H1 (cell line): ENCODE measurements at regions not wholly inside any gene's neighbourhood (a gene's known extent, or its start where the extent isn't known, plus 50 kb on each side); places are given as distances from the start of the nearest gene placed in this dataset.

Experiments
- CTCF ChIA-PET: fragments of 300-600 bp; sonication (Branson Sonifier 250); formaldehyde crosslinking; loops from one replicate; lab custom pipeline; 2021; ENCODE audit not compliant: partially characterized antibody; lab: Charles Lee
- POLR2A ChIA-PET: fragments of 300-600 bp; sonication (Branson Sonifier 250); formaldehyde crosslinking; loops from one replicate; lab custom pipeline; 2021; ENCODE audit warnings: inconsistent platforms; ENCODE audit not compliant: partially characterized antibody; lab: Charles Lee
- DNase-seq, 2 experiments: peaks; one replicate each; pipeline versions ENCODE4 v3.0.0 to v3.0.0-alpha.2; 2010 to 2022; ENCODE audit warnings: low spot score in 2 of 2, low read depth in 1 of 2, mixed read lengths in 1 of 2
- FAIRE-seq: peaks from 2 replicates; lab custom pipeline; 2011; peaks lifted over from hg19 to GRCh38; lab: Jason Lieb, UNC
- H2AFZ ChIP-seq: 2 replicates; pipeline ENCODE4 v1.8.1; 2012; ENCODE audit warnings: low read length, inconsistent platforms
- H2AK5ac ChIP-seq: 2 replicates; pipeline ENCODE4 v1.6.1; 2013; ENCODE audit warnings: low read depth, low read length
- H2BK120ac ChIP-seq: replicated peaks from 2 replicates; pipeline ENCODE3; 2013; ENCODE audit warnings: low read depth, low read length, inconsistent platforms
- H2BK12ac ChIP-seq: 2 replicates; pipeline ENCODE4 v1.6.1; 2013; ENCODE audit warnings: low read depth, low read length
- H2BK15ac ChIP-seq: 2 replicates; pipeline ENCODE4 v1.6.1; 2013; ENCODE audit warnings: low read length
- H2BK20ac ChIP-seq: 2 replicates; pipeline ENCODE4 v1.6.1; 2013; ENCODE audit warnings: low read length
- H2BK5ac ChIP-seq: 2 replicates; pipeline ENCODE4 v1.6.1; 2013; ENCODE audit warnings: low read depth, low read length
- H3K14ac ChIP-seq: 2 replicates; pipeline ENCODE4 v1.6.1; 2013; ENCODE audit warnings: inconsistent platforms; ENCODE audit not compliant: insufficient read length
- H3K18ac ChIP-seq: 2 replicates; pipeline ENCODE4 v1.6.1; 2013; ENCODE audit warnings: low read length; ENCODE audit errors: extremely low read depth
- H3K23ac ChIP-seq: 2 replicates; pipeline ENCODE4 v1.6.1; 2013; ENCODE audit warnings: inconsistent platforms; ENCODE audit not compliant: insufficient read length
- H3K23me2 ChIP-seq: 2 replicates; pipeline ENCODE4 v1.6.1; 2013; ENCODE audit warnings: low read depth, low read length
- H3K27ac ChIP-seq: 2 replicates; pipeline ENCODE4 v1.6.1; 2011; ENCODE audit warnings: low read depth, low read length, inconsistent platforms
- H3K27me3 ChIP-seq, 4 experiments: replicated peaks in 1 of 4; 1 replicate in 1 of 4; 2 replicates in 3 of 4; pipeline versions ENCODE4 v1.6.1 to v1.8.1; 2011 to 2013; ENCODE audit warnings: low read length in 3 of 4, mild to moderate bottlenecking in 3 of 4, inconsistent platforms in 2 of 4, mixed read lengths in 2 of 4, moderate library complexity in 1 of 4; ENCODE audit not compliant: control insufficient read depth in 3 of 4, insufficient read depth in 3 of 4; ENCODE audit errors: extremely low read depth in 1 of 4
- H3K36me3 ChIP-seq, 4 experiments: 2 replicates each; pipeline versions ENCODE4 v1.6.1 to v1.8.1; 2011 to 2013; ENCODE audit warnings: mild to moderate bottlenecking in 4 of 4, low read length in 3 of 4, moderate library complexity in 2 of 4, control low read depth in 1 of 4, inconsistent platforms in 1 of 4; ENCODE audit not compliant: insufficient read depth in 4 of 4, control insufficient read depth in 2 of 4
- H3K4ac ChIP-seq: replicated peaks from 2 replicates; pipeline ENCODE3; 2013; ENCODE audit warnings: low read length, low read depth, mixed read lengths, inconsistent platforms; ENCODE audit not compliant: insufficient read length
- H3K4me1 ChIP-seq, 4 experiments: replicated peaks in 1 of 4; 1 replicate in 1 of 4; 2 replicates in 3 of 4; pipeline versions ENCODE4 v1.6.1 to v1.8.1; 2011 to 2013; ENCODE audit warnings: low read length in 3 of 4, inconsistent platforms in 2 of 4, mixed read lengths in 1 of 4; ENCODE audit not compliant: insufficient read depth in 4 of 4, control insufficient read depth in 3 of 4
- H3K4me2 ChIP-seq, 2 experiments: 2 replicates each; pipeline versions ENCODE4 v1.6.1 to v1.8.1; 2011 to 2013; ENCODE audit warnings: low read depth in 2 of 2, low read length in 2 of 2, control low read depth in 1 of 2, inconsistent platforms in 1 of 2, mild to moderate bottlenecking in 1 of 2; ENCODE audit not compliant: insufficient read depth in 1 of 2
- H3K4me3 ChIP-seq, 4 experiments: fragments of 200-600, 300-600 bp in 1 of 4; sonication (generic), shearing (Covaris generic), sonication (Bioruptor Twin) in 1 of 4; 2 replicates each; pipeline versions ENCODE4 v1.5.1 to v1.8.1; 2011 to 2016; ENCODE audit warnings: low read length in 4 of 4, low read depth in 3 of 4, control low read depth in 2 of 4, inconsistent platforms in 2 of 4, mild to moderate bottlenecking in 2 of 4, mixed read lengths in 1 of 4, moderate library complexity in 1 of 4; ENCODE audit not compliant: insufficient read depth in 2 of 4; ENCODE audit errors: extremely low read depth in 1 of 4
- H3K56ac ChIP-seq: replicated peaks from 2 replicates; pipeline ENCODE3; 2013; ENCODE audit warnings: low read depth, mild to moderate bottlenecking, mixed read lengths, low read length, inconsistent platforms; ENCODE audit not compliant: insufficient read length
- H3K79me1 ChIP-seq: 2 replicates; pipeline ENCODE4 v1.6.1; 2013; ENCODE audit warnings: low read depth, low read length, control low read depth
- H3K79me2 ChIP-seq, 2 experiments: 2 replicates each; pipeline versions ENCODE4 v1.6.1 to v1.8.1; 2012 to 2013; ENCODE audit warnings: low read length in 2 of 2, mild to moderate bottlenecking in 2 of 2, inconsistent platforms in 1 of 2; ENCODE audit not compliant: insufficient read depth in 2 of 2, control insufficient read depth in 1 of 2
- H3K9ac ChIP-seq, 4 experiments: replicated peaks in 1 of 4; 1 replicate in 1 of 4; 2 replicates in 3 of 4; pipeline versions ENCODE4 v1.6.1 to v1.8.1; 2011 to 2013; ENCODE audit warnings: low read depth in 3 of 4, low read length in 3 of 4, control low read depth in 2 of 4, mild to moderate bottlenecking in 2 of 4, moderate library complexity in 2 of 4, inconsistent platforms in 1 of 4; ENCODE audit errors: extremely low read depth in 1 of 4
- H3K9me3 ChIP-seq, 2 experiments: 2 replicates each; pipeline versions ENCODE4 v1.6.1 to v1.8.1; 2012 to 2013; ENCODE audit warnings: mild to moderate bottlenecking in 2 of 2, moderate library complexity in 2 of 2, control low read depth in 1 of 2, inconsistent platforms in 1 of 2, low read depth in 1 of 2, low read length in 1 of 2, mixed read lengths in 1 of 2; ENCODE audit not compliant: insufficient read depth in 2 of 2
- H4K20me1 ChIP-seq, 2 experiments: replicated peaks in 1 of 2; 2 replicates each; pipeline versions ENCODE3 to v1.8.1; 2011 to 2013; ENCODE audit warnings: inconsistent platforms in 2 of 2, low read length in 2 of 2, mild to moderate bottlenecking in 1 of 2; ENCODE audit not compliant: insufficient read depth in 2 of 2, control insufficient read depth in 1 of 2
- H4K5ac ChIP-seq: 2 replicates; pipeline ENCODE4 v1.6.1; 2013; ENCODE audit warnings: low read length, low read depth, mixed read lengths, inconsistent platforms; ENCODE audit not compliant: insufficient read length
- H4K8ac ChIP-seq: 2 replicates; pipeline ENCODE4 v1.8.0; 2013; ENCODE audit warnings: mild to moderate bottlenecking, moderate library complexity, low read length, inconsistent platforms; ENCODE audit not compliant: insufficient read depth; ENCODE audit errors: extremely low read depth
- H4K91ac ChIP-seq: replicated peaks from 2 replicates; pipeline ENCODE3; 2013; ENCODE audit warnings: low read length, mixed read lengths, inconsistent platforms; ENCODE audit not compliant: insufficient read length
- BACH1 ChIP-seq: IDR thresholded peaks from 2 replicates; pipeline ENCODE4 v1.6.1; 2012; ENCODE audit warnings: low read length, improper control_type of control experiment
- EZH2 ChIP-seq: fragments of 200-600 bp; sonication (generic); IDR thresholded peaks from 2 replicates; pipeline ENCODE4 v1.7.1; 2012; ENCODE audit warnings: low read depth, mild to moderate bottlenecking, moderate library complexity, low read length, inconsistent platforms; ENCODE audit not compliant: severe bottlenecking
- GTF2F1 ChIP-seq: IDR thresholded peaks from 2 replicates; pipeline ENCODE4 v1.6.1; 2012; ENCODE audit warnings: low read depth, low read length, improper control_type of control experiment, borderline replicate concordance
- JUND ChIP-seq: IDR thresholded peaks from 2 replicates; pipeline ENCODE4 v1.6.1; 2011; ENCODE audit warnings: mild to moderate bottlenecking, improper control_type of control experiment, low read length
- KDM1A ChIP-seq: fragments of 200-600, 300-600 bp; sonication (generic); IDR thresholded peaks from 2 replicates; pipeline ENCODE4 v1.7.1; 2016; ENCODE audit warnings: mild to moderate bottlenecking, low read length, borderline replicate concordance
- NANOG ChIP-seq: IDR thresholded peaks from 2 replicates; pipeline ENCODE4 v1.6.1; 2011; ENCODE audit warnings: low read length, low read depth, mild to moderate bottlenecking, inconsistent platforms; ENCODE audit not compliant: insufficient read depth, poor library complexity, severe bottlenecking
- RXRA ChIP-seq: IDR thresholded peaks from 2 replicates; pipeline ENCODE4 v1.6.1; 2011; ENCODE audit warnings: low read depth, mild to moderate bottlenecking, low read length, moderate library complexity; ENCODE audit not compliant: insufficient read depth
- SP4 ChIP-seq: IDR thresholded peaks from 2 replicates; pipeline ENCODE4 v1.6.1; 2012; ENCODE audit warnings: low read length, inconsistent platforms
- TAF1 ChIP-seq: IDR thresholded peaks from 2 replicates; pipeline ENCODE4 v1.6.1; 2011; ENCODE audit warnings: mild to moderate bottlenecking, low read depth, low read length
- TAF7 ChIP-seq: optimal IDR thresholded peaks from 2 replicates; pipeline ENCODE3; 2011; ENCODE audit warnings: low read depth, mild to moderate bottlenecking, inconsistent platforms, low read length, moderate library complexity, borderline replicate concordance
- YY1 ChIP-seq: IDR thresholded peaks from 2 replicates; pipeline ENCODE4 v1.6.1; 2011; ENCODE audit warnings: low read depth, mild to moderate bottlenecking, low read length
- WGBS, 2 experiments: shearing (Covaris generic) in 1 of 2; methylation state at CpG; one replicate each; pipeline versions ENCODE4 v1.1.6 to v1.1.7; 2013 to 2015; ENCODE audit warnings: low lambda C conversion rate in 2 of 2, mixed read lengths in 2 of 2, inconsistent platforms in 1 of 2, low coverage in 1 of 2, missing lambda C conversion rate in 1 of 2; ENCODE audit not compliant: insufficient replicate concordance in 2 of 2, insufficient coverage in 1 of 2, insufficient read length in 1 of 2; ENCODE audit errors: extremely low coverage in 1 of 2, missing lambda C conversion rate in 1 of 2; 5-methylcytosine and 5-hydroxymethylcytosine counted together
- TF ChIP-seq, protein P1 (sequence below), 3 experiments: IDR thresholded peaks; 1 replicate in 2 of 3; 2 replicates in 1 of 3; pipeline versions ENCODE4 v1.5.1 to v1.6.1; 2011; ENCODE audit warnings: low read length in 3 of 3, mild to moderate bottlenecking in 3 of 3, inconsistent platforms in 2 of 3, low read depth in 1 of 3, moderate library complexity in 1 of 3; ENCODE audit not compliant: insufficient read depth in 1 of 3; ENCODE audit errors: control extremely low read depth in 1 of 3

DNA sequence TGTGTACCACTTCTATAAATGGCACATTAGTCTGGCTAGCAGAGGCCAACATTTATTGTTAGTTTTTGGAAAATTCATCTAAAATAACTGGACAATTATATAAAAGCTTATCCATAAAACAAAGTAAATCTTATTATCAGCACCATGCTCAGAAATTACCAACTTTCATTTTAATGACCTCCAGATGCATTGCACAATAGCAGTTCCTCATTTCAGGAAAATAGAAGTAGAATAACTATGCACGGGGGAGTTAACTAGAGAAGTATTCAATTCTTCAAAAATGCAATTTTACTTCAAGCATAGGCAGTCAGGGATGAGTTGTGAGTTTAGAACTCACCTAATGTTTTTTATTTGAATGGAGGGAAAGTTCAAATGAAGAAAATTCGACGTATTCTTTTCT, 1023.5 kb downstream of the PCDH17 start:
- Histone ChIP-seq H3K79me2 (no peaks in the 10 kb centered on the region), H2BK5ac (no peak overlapping the region), H4K5ac (no peak overlapping the region), H2BK120ac (no peak overlapping the region), H2BK15ac (no peak overlapping the region), H2BK20ac (no peak overlapping the region), H3K23ac (no peak overlapping the region), H4K91ac (no peak overlapping the region), H3K56ac (no peak overlapping the region), H2AK5ac (no peak overlapping the region), H2AFZ (no peak overlapping the region), H4K20me1 (no peaks in the 10 kb centered on the region), H3K9me3 (no peaks in the 10 kb centered on the region), H3K4me2 (no peak overlapping the region), H3K9ac (no peak overlapping the region), H3K18ac (no peak overlapping the region), H3K27me3 (no peaks in the 10 kb centered on the region), H3K4ac (no peak overlapping the region), H3K14ac (no peak overlapping the region), H4K8ac (no peak overlapping the region), H3K4me3 (no peak overlapping the region), H3K4me1 (no peaks in the 10 kb centered on the region), H2BK12ac (no peak overlapping the region), H3K27ac (no peak overlapping the region), H3K23me2 (no peaks in the 10 kb centered on the region), H3K36me3 (no peaks in the 10 kb centered on the region), H3K79me1 (no peaks in the 10 kb centered on the region)
- no peak for FAIRE-seq
- ChIA-PET CTCF (no interaction called here), POLR2A (no interaction called here)
- WGBS, 2 experiments, result 96% methylated on average over 3 of the region's 3 CpGs; no CpG with 5 or more reads in 1 of the 2 experiments
- no peak for TF ChIP-seq KDM1A
- TF ChIP-seq TAF7, result no peak
- TF ChIP-seq YY1, result no peak
- no peak for TF ChIP-seq SP4
- TF ChIP-seq TAF1, result no peak
- TF ChIP-seq JUND, result no peak
- TF ChIP-seq GTF2F1, result no peak
- no peak for TF ChIP-seq BACH1
- no peak for TF ChIP-seq EZH2
- TF ChIP-seq NANOG, result no peak
- TF ChIP-seq RXRA, result no peak
- TF ChIP-seq, protein P1, sequence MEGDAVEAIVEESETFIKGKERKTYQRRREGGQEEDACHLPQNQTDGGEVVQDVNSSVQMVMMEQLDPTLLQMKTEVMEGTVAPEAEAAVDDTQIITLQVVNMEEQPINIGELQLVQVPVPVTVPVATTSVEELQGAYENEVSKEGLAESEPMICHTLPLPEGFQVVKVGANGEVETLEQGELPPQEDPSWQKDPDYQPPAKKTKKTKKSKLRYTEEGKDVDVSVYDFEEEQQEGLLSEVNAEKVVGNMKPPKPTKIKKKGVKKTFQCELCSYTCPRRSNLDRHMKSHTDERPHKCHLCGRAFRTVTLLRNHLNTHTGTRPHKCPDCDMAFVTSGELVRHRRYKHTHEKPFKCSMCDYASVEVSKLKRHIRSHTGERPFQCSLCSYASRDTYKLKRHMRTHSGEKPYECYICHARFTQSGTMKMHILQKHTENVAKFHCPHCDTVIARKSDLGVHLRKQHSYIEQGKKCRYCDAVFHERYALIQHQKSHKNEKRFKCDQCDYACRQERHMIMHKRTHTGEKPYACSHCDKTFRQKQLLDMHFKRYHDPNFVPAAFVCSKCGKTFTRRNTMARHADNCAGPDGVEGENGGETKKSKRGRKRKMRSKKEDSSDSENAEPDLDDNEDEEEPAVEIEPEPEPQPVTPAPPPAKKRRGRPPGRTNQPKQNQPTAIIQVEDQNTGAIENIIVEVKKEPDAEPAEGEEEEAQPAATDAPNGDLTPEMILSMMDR (IDR thresholded peaks at IDR 0.05; ENCODE audit: control extremely low read depth in 1 of 3, insufficient read depth in 1 of 3, low read depth in 1 of 3, low read length in 3 of 3), result no peak
- no peak for DNase-seq
